ENCODE measurements at regions not wholly inside any gene's neighbourhood (a gene's known extent, or its start where the extent isn't known, plus 50 kb on each side); places are given as distances from the start of the nearest gene placed in this dataset.

- H3K18ac ChIP-seq (ENCODE audit: extremely low read depth, low read length), result no peak overlapping the region
- H3K56ac ChIP-seq (replicated peaks; ENCODE audit: insufficient read length, low read depth, low read length), result no peak overlapping the region
- H3K9me3 ChIP-seq (ENCODE audit: insufficient read depth in 2 of 2, low read depth in 1 of 2, low read length in 1 of 2), result 0 out of 4 replicates have a peak, but pooled peaks cover 0 to 6% of the 10 kb centered on the region in 2 experiments
- H3K4ac ChIP-seq (replicated peaks; ENCODE audit: insufficient read length, low read depth, low read length), result no peak overlapping the region
- no peak overlapping the region for H2BK120ac ChIP-seq (replicated peaks; ENCODE audit: low read depth, low read length)
- H3K4me1 ChIP-seq (replicated peaks in 1 of 4; ENCODE audit: control insufficient read depth in 3 of 4, insufficient read depth in 4 of 4, low read length in 3 of 4), result no peaks in the 10 kb centered on the region
- no peak overlapping the region for H3K4me2 ChIP-seq (ENCODE audit: insufficient read depth in 1 of 2, low read depth in 2 of 2, low read length in 2 of 2)
- H4K5ac ChIP-seq (ENCODE audit: insufficient read length, low read depth, low read length), result no peak overlapping the region
- no peak overlapping the region for H3K27ac ChIP-seq (ENCODE audit: low read depth, low read length)
- H3K9ac ChIP-seq (replicated peaks in 1 of 4; ENCODE audit: extremely low read depth in 1 of 4, low read depth in 3 of 4, low read length in 3 of 4), result no peak overlapping the region
- H4K20me1 ChIP-seq (replicated peaks in 1 of 2; ENCODE audit: control insufficient read depth in 1 of 2, insufficient read depth in 2 of 2, low read length in 2 of 2), result peaks cover 0 to 1% of the 10 kb centered on the region in 2 experiments
- ChIA-PET POLR2A (ENCODE audit: partially characterized antibody) (no interaction called here), CTCF (ENCODE audit: partially characterized antibody) (no interaction called here)
- WGBS, 2 experiments (ENCODE audit: extremely low coverage in 1 of 2, insufficient coverage in 1 of 2, insufficient read length in 1 of 2, insufficient replicate concordance in 2 of 2, low coverage in 1 of 2, low lambda C conversion rate in 2 of 2, missing lambda C conversion rate in 1 of 2), result 68% methylated on average over 2 of the region's 2 CpGs; no CpG with 5 or more reads in 1 of the 2 experiments
- H3K36me3 ChIP-seq (ENCODE audit: control insufficient read depth in 2 of 4, insufficient read depth in 4 of 4, low read length in 3 of 4), result no peaks in the 10 kb centered on the region
- H4K8ac ChIP-seq (ENCODE audit: extremely low read depth, insufficient read depth, low read length), result no peak overlapping the region
- DNase-seq (ENCODE audit: low read depth in 1 of 2, low spot score in 2 of 2) (no peak), FAIRE-seq (no peak)
- H2BK5ac ChIP-seq (ENCODE audit: low read depth, low read length), result no peak overlapping the region
- no peaks in the 10 kb centered on the region for H3K79me2 ChIP-seq (ENCODE audit: control insufficient read depth in 1 of 2, insufficient read depth in 2 of 2, low read length in 2 of 2)
- H2BK20ac ChIP-seq (ENCODE audit: low read length), result no peak overlapping the region
- H2AFZ ChIP-seq (ENCODE audit: low read length), result no peak overlapping the region
- no peak overlapping the region for H3K4me3 ChIP-seq (ENCODE audit: extremely low read depth in 1 of 4, insufficient read depth in 2 of 4, low read depth in 3 of 4, low read length in 4 of 4)
- no peak overlapping the region for H2AK5ac ChIP-seq (ENCODE audit: low read depth, low read length)
- no peaks in the 10 kb centered on the region for H3K79me1 ChIP-seq (ENCODE audit: low read depth, low read length)
- H3K23ac ChIP-seq (ENCODE audit: insufficient read length), result no peak overlapping the region
- H2BK12ac ChIP-seq (ENCODE audit: low read depth, low read length), result no peak overlapping the region
- peaks cover 2 to 17% (median 8%) of the 10 kb centered on the region in 4 experiments; a peak in 6 of 7 replicates for H3K27me3 ChIP-seq (replicated peaks in 1 of 4; ENCODE audit: control insufficient read depth in 3 of 4, extremely low read depth in 1 of 4, insufficient read depth in 3 of 4, low read length in 3 of 4)
- no peaks in the 10 kb centered on the region for H3K23me2 ChIP-seq (ENCODE audit: low read depth, low read length)
- no peak overlapping the region for H4K91ac ChIP-seq (replicated peaks; ENCODE audit: insufficient read length, low read length)
- no peak overlapping the region for H2BK15ac ChIP-seq (ENCODE audit: low read length)
- no peak overlapping the region for H3K14ac ChIP-seq (ENCODE audit: insufficient read length)
- TF ChIP-seq BACH1 (IDR thresholded peaks at IDR 0.05; ENCODE audit: low read length) (no peak), KDM1A (IDR thresholded peaks at IDR 0.05; ENCODE audit: borderline replicate concordance, low read length) (no peak), CTBP2 (IDR thresholded peaks at IDR 0.05; ENCODE audit: borderline replicate concordance, insufficient read depth, insufficient read length, low read length) (no peak), SAP30 (IDR thresholded peaks at IDR 0.05; ENCODE audit: insufficient read depth, insufficient replicate concordance, low read length) (no peak), TBP (IDR thresholded peaks at IDR 0.05; ENCODE audit: low read depth, low read length) (no peak), RBBP5 (IDR thresholded peaks at IDR 0.05; ENCODE audit: borderline replicate concordance, low read depth, low read length) (no peak), CHD2 (IDR thresholded peaks at IDR 0.05; ENCODE audit: low read length) (no peak), RNF2 (IDR thresholded peaks at IDR 0.05; ENCODE audit: borderline replicate concordance, low read depth, low read length, missing control alignments, poor library complexity, severe bottlenecking) (no peak), CEBPB (IDR thresholded peaks at IDR 0.05; ENCODE audit: low read depth, low read length) (no peak), E2F6 (IDR thresholded peaks at IDR 0.05) (no peak), SUZ12 (IDR thresholded peaks at IDR 0.05; ENCODE audit: low read length) (no peak), GABPA (IDR thresholded peaks at IDR 0.05; ENCODE audit: borderline replicate concordance, insufficient read depth, low read length) (no peak)
These were observed 461.5 kb upstream of the ADGRB3 start for GRCh38 chr6:68173616-68174015.

Data from H1 (cell line).